GM21390 (cell line): ENCODE measurements at regions not wholly inside any gene's neighbourhood (a gene's known extent, or its start where the extent isn't known, plus 50 kb on each side); places are given as distances from the start of the nearest gene placed in this dataset.
"Not testable (repeated sequence)": the region's sequence is repeated elsewhere in the genome, so short reads cannot be mapped to it uniquely, and the experiment has no call there.

Experiments
- ATAC-seq: cut with Tn5 transposase; IDR thresholded peaks from one replicate; pipeline ENCODE4 v1.9.1; 2021; ENCODE audit not compliant: unreplicated experiment

- no peak for ATAC-seq
Observed at GRCh38 chr2:183456177-183456576, 331.9 kb downstream of the NUP35 start.

- ATAC-seq, result no peak
Observed at GRCh38 chr2:183458460-183458859, 334.2 kb downstream of the NUP35 start.

DNA sequence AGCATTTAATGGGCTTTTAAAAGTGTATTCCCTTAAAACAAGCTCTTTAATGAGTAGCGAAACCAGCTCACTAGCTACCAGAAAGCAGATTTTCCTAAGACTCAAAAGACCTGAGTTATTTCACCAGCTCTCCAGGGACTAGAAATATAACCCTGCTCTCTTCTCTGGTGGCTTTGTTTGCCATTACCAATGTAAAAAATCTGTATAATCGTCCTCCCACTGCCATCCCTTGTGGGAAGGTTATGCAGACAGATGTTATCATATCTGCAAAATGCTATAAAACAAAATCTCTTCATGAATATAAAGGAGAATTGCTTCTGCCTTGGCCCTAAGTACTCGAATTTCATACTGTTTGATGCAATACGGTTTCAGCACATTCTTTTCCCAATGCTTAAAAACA is 335.2 kb downstream of the NUP35 start:
- ATAC-seq, result no peak

DNA sequence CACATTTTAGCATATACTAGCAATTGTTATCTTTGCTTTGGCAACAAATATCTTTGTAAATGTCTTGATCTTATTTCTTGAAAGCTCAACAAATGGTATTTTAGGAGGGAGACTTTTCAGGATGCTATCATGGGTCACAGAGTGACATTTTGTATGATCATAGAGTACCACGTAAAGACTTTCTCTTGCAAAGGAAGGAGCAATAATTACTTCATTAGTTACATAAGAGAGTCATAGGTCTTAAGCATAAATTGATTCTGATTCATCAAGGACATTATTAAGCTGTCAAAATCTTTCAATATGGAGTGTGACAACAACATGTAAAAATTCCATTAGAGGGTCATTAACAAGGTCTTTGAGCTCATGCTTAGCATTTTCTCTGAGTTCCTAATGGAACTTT is 339.6 kb downstream of the NUP35 start:
- ATAC-seq, result no peak

- no peak for ATAC-seq
Observed at GRCh38 chr2:183465048-183465447, 340.8 kb downstream of the NUP35 start.

DNA sequence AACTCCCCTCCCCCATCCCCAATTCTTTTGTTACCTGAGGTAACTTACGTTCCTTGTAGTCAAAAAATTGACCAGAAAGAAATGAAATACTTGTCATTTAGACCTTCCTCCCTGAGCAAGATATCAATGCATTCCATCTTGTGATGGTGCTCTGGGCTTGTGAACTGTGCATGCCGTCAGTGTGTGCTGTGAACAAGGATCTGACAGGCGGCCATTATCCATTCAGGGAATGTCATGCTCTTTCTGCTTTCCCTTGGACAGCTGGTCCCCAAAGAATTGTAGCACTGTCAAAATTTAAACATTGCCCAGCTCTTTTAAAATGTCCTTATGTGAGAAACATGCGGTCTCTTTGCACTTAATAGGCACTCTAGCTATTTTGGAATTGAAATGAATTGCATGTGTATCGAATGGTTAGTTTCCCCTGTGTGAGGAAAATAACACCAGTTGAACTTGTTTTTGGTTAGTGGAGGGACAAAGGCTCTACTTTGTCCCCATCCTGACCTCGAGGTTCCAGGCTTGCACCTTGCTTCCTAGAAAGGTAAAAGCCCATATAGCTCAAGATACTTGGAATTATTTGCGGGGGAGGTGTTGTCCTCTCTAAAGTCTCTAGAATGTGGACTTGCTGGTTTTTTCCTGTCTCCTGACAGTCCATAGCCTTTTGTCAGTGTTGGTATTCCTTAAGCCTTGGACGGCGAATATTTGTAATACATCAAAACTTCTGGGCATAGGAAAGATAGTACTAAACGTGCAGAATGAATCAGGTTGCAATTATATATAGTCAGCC is 350.9 kb downstream of the NUP35 start:
- ATAC-seq, result no peak

DNA sequence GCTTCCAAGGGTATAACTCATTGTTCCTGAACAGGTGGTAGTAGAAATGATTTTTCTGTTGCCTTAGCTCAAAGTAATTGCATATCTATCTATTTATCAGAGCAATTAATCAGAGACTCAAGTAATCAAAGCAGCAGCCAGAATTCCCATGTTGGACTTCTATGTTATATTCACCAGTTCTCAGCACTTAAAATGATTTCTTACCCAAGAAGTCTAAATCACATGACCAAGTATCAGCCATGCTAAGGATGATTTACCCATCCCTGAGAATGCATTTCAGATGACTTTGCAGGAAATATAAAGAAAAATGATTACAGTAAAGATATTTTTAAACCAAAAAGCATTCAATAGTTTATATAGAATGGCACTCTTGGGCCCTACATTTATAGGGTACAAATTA is 352.2 kb downstream of the NUP35 start:
- no peak for ATAC-seq

DNA sequence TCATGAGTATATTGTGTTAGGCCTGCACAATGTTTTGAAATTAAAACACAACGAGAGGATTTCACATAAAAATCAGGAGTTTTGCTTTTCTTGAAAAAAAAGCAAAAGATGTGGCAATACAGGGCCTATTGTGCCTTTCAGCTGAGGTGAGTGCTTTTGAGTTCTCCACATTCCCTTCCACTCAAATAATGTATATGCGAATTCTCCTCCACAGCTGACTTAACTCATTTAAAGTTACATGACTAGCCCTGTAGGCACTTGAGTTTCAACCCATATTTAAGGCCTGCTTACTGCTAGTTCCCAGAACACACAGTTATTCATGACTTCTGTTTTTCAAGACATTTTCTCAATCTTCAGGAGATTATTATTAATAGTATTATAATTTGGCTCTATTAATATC is 353.1 kb downstream of the NUP35 start:
- no peak for ATAC-seq

- not testable (repeated sequence) for ATAC-seq
Observed at GRCh38 chr2:183478941-183479595, 354.8 kb downstream of the NUP35 start.

DNA sequence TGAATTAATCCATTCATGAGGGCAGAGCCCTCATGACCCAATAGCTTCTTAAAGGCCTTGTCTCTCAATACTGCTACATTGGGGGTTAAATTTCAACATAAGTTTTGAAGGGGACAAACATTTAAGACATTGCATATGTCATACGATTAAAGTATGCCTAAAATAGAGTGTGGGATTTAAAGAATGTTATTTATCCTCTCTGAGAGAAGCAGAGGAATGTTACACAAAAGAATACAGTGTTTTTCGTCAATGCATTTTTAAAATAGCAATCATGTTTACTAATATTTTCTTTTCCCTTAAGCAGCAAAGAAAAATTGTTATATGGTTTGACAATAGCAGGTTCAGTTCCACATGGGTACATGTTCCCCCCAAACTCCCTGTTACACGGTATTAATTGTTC is 363.1 kb downstream of the NUP35 start:
- no peak for ATAC-seq

DNA sequence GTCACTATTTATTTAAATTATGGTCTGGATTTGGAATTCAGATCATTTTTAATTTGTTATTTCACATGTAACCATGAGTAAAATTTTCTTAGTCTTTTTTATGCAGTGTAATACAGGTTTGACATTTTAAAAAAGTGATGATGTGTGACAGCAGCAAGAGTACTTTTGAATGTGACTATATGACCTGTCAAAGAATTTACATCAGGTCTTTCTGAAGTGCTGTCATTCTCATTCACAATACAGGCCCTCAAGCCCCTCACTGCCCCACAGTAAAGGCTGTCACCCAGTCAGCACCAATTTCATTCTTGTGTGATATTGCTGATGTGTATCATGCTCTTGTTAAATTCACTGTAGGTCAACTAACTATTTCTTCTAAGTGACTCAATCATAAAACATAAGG is 364.2 kb downstream of the NUP35 start:
- no peak for ATAC-seq

GRCh38 chr2:183490489-183490888 is 366.2 kb downstream of the NUP35 start:
- ATAC-seq, result no peak

DNA sequence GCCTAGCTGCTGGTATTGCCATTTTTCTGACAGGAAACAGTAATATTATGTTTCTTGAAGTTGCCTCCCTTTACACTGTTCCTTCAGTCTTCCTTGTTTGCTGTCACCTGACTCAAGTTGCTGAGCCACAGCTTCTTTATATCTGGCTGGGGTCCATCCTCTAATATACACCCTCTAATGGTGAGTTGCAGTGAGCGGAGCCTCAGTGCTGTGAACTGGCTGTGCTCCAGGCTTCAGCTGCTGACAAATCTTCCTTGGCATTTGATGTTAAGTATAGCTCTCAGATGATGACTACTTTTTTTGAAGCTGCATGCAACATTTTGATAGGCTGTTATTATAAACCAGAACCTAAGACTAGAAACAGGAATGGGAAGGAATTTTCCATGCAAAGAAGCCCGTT is 366.7 kb downstream of the NUP35 start:
- no peak for ATAC-seq

DNA sequence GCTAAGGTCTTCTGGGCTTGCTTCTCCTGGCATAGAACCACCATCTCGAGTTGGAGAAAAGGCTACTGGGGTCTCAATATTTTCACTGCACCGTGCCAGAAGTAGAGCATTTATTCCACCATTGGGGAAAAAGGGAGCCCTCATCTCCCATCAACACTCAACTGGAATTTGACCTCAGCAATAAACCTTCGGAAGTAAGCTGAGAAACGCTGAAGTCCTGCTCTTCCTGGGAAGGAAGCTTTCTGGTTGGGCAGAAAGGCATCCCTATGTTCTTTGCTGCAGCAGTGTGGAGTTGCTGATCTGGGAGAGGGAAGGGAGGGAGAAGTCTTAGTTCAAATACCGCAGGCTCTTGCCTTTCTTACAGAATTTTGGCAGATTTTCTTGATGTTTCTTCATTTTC is 368.8 kb downstream of the NUP35 start:
- ATAC-seq, result no peak

DNA sequence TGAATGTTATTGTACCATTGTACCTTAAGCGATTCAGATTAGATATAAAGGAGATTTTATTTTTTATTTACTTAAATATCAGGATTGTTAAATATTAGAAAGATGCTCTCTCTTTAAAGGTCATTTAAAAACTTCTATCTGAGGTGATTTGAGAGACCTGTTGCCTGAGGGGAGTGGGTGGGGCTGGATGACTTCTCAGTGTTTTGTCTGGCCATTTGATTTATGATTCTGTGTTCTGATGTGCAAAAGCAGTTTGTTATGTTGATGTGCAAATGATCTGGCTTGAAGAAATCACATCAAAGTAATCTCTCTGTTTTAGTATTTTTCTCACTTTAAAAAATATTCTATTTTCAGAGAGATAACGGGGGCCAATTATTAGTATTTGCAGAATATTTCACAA is 370.8 kb downstream of the NUP35 start:
- no peak for ATAC-seq

DNA sequence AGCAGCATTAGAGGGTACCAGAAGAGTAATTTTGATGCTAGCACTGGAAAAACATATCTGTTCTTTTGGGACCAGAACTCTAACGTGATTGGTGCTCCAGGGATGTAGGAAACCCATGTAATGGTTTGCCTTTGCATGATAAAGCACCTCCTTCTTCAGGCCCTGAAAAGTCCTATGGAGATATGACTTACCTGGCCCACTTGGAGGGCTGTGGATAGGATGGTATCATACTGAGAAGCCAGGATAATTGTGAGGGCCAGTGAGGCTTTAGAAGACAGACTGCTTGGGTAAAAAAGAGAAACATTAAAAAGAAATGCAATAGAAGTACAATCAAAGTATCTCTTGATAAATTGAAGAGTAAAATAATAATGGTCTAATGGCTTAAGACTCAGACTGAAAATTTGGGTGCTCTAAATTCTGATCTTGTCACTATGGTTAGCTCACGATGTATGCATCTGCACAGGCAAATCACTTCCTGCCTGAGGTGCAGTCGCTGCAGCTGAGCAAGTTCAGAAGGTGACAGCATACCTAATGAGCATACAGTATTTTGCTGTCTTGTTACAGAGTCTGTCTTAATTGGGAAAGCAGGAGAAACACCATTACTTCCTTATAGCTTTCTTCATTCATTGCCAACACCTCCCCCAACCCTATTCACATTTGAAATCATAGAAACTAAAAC is 371.5 kb downstream of the NUP35 start:
- ATAC-seq, result peak; percentile 86

DNA sequence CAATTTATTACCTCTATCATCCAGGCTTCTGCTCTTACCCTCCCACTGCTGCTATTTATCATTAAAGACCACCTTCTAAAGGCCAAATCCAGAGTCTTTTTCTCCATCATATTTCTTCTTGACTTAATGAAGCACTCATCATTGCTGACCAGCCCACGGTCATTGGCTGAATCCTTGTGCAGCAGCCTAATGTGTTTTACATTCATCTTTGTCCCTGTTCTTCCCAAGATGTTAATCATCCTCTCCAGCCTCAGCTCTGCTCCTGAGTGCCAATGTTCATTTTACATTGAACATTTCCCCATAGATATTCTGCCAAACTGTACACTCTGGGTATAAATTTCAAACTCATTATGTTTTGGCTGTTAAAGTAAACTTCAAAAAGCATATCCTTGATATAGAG is 373.6 kb downstream of the NUP35 start:
- ATAC-seq, result no peak

DNA sequence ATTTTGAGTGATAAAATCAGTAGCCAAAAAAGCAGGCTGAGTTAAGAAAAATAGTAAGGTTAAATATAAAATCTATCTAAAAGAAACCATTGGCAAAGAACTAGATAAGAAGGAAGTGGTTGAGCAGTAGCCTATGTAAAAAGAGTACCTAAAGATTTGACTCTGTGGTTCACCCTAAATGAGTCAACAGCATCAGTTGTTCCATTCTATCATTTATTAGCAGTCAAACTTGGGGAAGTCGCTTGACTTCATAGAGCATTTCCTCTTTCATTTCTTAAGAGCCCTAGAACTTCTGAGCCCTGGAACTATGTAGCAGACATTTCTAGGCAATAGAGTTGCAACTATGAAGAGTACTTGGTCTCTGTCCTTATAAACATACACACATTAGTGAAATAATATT is 381.7 kb downstream of the NUP35 start:
- ATAC-seq, result no peak

GRCh38 chr2:183511154-183511553 is 386.9 kb downstream of the NUP35 start:
- no peak for ATAC-seq

- ATAC-seq, result no peak
Observed at GRCh38 chr2:183519371-183520056, 395.3 kb downstream of the NUP35 start.

DNA sequence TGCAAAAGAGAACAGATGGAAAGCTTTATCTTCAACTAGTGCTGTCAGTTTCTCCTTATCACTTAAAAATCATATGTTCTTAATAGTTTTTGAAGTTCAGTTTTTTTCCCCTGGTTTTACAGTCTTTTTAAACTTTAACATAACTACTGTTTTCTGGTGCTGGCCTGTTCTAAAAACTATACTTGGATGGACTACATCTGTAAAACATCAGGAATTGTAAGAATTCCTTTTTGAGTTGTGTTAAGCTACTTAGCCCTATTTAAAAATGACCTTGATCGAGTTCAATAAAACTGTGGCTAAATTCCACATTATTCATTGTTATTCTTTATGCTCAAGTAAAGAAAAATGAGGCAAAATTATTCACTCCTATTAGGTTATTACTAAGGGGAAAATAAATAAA is 397.7 kb downstream of the NUP35 start:
- ATAC-seq, result no peak
